ENCODE measurements at regions not wholly inside any gene's neighbourhood (a gene's known extent, or its start where the extent isn't known, plus 50 kb on each side); places are given as distances from the start of the nearest gene placed in this dataset.

DNA sequence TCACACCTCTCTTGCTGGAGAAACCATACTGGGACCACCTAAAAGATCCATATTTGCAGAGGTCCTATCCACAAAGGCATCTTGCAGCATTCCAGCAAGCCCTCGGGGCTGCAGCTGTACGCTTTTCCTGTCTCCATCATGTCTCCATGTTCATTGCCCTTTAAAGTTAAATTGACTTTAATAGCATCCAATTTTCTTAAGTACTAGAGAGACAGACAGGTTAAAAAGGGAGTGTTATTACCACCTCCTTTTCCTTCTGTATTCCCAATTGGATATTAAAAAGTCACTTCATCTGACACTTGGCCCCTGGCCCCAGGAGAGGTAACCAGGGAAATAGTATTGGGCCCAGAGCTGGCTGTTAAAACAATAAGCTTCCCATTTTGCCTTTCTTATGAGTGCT is 178.6 kb downstream of the UNC5CL start:
- Histone ChIP-seq H3K27ac (no peak overlapping the region), H3K4me3 (no peak overlapping the region)
- TF ChIP-seq, protein P1, sequence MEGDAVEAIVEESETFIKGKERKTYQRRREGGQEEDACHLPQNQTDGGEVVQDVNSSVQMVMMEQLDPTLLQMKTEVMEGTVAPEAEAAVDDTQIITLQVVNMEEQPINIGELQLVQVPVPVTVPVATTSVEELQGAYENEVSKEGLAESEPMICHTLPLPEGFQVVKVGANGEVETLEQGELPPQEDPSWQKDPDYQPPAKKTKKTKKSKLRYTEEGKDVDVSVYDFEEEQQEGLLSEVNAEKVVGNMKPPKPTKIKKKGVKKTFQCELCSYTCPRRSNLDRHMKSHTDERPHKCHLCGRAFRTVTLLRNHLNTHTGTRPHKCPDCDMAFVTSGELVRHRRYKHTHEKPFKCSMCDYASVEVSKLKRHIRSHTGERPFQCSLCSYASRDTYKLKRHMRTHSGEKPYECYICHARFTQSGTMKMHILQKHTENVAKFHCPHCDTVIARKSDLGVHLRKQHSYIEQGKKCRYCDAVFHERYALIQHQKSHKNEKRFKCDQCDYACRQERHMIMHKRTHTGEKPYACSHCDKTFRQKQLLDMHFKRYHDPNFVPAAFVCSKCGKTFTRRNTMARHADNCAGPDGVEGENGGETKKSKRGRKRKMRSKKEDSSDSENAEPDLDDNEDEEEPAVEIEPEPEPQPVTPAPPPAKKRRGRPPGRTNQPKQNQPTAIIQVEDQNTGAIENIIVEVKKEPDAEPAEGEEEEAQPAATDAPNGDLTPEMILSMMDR (IDR thresholded peaks at IDR 0.05), result no peak
- DNase-seq (ENCODE audit: low spot score), result no peak

DNA sequence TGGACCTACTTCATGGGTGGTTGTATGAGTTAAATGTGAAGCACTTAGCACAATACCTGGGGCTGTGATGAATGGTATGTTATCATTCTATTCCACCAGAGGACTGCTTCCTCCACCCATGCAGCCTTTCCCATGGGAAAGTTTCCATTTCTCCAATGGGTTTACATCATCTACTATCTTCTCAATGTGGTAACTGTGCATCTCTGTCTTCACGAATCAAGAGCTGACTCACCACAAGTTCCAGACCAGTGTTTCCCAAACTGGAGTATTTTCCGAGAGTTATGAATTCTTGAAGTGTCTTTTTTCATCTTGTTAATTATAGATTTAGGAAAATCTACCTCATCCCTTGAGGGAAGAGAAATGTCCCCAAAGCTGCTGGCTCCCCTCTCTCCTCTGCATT is 182.8 kb downstream of the UNC5CL start:
- no peak for DNase-seq (ENCODE audit: low spot score)
- TF ChIP-seq, protein P1 (IDR thresholded peaks at IDR 0.05), result no peak
- Histone ChIP-seq H3K4me3 (no peak overlapping the region), H3K27ac (no peak overlapping the region)

DNA sequence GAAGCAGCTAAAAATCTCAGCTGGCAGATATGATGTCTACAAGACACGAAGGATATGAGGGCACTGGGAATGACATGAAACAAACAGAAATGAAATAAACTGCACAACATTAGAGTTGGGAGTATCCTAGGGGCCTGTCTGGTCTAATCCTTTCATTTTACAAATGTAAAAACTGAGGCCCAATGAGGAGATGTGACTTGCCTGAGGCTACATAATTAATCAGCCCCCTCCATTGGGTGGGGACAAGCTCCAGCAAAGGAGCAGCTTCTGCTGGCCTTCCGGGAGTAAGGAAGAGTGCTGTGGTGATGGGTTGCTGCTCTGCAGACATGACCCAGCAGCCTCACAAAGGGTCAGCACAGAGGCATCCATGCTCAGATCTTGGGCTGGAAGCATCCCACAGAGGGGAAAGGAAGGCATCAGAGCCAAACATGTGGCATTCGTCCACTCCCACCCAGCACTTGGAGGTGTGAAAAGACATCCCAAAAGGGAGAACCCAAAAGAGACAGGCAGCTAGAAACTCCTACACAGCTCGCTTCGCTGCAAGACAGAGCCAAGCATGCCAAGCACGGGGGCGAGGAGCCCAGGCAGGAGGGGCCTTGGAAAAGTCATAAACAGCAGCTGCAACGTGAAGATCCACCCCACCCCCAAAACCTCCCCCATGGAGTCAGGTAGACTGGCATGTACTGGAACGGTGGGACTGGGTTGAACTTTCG is 183.7 kb downstream of the UNC5CL start:
- Histone ChIP-seq H3K4me3 (no peak overlapping the region), H3K27ac (no peak overlapping the region)
- no peak for DNase-seq (ENCODE audit: low spot score)
- TF ChIP-seq, protein P1 (IDR thresholded peaks at IDR 0.05), result no peak

DNA sequence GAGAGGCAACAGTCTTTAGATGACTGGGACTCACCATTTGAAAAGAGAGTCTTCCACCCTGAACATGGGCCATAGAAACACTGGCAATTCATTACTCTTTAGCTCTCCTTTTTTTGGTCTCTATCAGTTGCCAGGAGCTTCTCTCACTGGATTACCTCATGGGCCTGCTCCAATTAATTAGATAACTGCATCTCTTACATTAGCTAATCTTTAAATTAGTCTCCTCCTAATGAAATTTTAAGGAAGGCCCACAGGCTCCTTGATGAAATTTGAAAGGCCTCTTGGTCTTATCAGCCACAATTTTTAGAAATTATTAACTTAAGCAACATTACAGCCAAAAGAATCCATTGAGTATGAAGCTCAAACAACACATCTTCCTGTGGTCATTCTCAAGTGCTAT is 184.4 kb downstream of the UNC5CL start:
- no peak for DNase-seq (ENCODE audit: low spot score)
- no peak overlapping the region for H3K27ac ChIP-seq
- TF ChIP-seq, protein P1 (IDR thresholded peaks at IDR 0.05), result no peak

DNA sequence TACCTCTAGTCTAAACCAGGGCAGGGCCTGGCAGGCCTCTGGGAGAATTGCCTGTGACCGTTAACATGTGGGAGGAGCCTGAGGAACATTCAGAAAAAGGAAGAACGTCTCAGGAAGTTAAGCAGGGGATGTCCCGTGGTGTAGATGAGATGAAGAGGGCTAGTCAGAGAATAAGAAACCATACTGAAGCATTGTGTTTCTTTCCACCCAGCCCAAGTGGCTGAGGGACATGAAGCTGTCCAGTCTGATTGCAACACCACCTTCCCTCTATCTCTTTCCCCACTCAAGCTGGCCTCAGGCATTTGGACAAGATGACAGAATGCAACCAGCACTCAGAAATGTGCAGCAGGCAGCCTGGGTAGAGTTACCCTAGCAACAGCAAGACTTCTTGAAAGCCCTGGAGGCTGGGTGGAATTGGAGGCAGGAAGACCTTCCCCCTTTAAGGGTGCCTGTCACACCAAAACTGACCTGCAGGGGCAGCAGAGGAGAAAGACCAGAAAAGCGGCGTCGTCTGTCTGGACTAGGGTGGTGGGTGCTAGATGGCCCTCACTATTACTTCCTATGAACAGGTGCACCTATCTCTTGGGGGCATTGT is 186.1 kb downstream of the UNC5CL start:
- Histone ChIP-seq H3K4me3 (no peak overlapping the region), H3K27ac (no peak overlapping the region)
- TF ChIP-seq, protein P1 (IDR thresholded peaks at IDR 0.05), result no peak
- DNase-seq (ENCODE audit: low spot score), result no peak

More for the DNA sequence above, 184.4 kb downstream of the UNC5CL start:
- no peak overlapping the region for H3K4me3 ChIP-seq

DNA sequence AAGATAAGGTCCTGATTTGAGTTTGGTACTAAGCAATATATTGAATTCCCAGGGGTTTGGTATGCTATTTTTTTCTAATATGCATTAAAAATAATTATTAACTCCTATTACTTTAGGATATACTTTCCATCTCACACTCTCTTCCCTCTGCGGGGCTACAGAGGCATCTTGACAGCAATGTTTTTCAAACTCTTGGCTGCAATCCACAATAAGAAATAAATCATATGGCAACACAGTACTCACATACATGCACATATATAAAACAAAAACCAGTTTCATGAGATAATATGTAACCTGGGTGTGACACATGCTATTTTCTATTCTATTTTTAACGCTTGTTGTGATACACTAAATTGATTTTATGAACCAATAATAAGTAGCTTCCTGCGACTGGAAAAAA is 189.5 kb downstream of the UNC5CL start:
- TF ChIP-seq, protein P1 (IDR thresholded peaks at IDR 0.05), result no peak
- DNase-seq (ENCODE audit: low spot score), result no peak
- Histone ChIP-seq H3K4me3 (no peak overlapping the region), H3K27ac (no peak overlapping the region)

Measured in coronary artery (tissue), 2 donors.